ENCODE measurements at regions not wholly inside any gene's neighbourhood (a gene's known extent, or its start where the extent isn't known, plus 50 kb on each side); places are given as distances from the start of the nearest gene placed in this dataset.

GRCh38 chr2:83844490-83844889, 614.6 kb downstream of the SUCLG1 start:
- H3K4me3 ChIP-seq (ENCODE audit: low read depth, low read length) = no peak overlapping the region
- no peak for TF ChIP-seq CTCF (IDR thresholded peaks at IDR 0.05; ENCODE audit: low read depth, low read length, missing control alignments)
- no peak for DNase-seq (ENCODE audit: low read depth)

GRCh38 chr2:83842421-83842820, 616.7 kb downstream of the SUCLG1 start:
- no peak for TF ChIP-seq CTCF (IDR thresholded peaks at IDR 0.05; ENCODE audit: low read depth, low read length, missing control alignments)
- no peak for DNase-seq (ENCODE audit: low read depth)
- no peak overlapping the region for H3K4me3 ChIP-seq (ENCODE audit: low read depth, low read length)

- TF ChIP-seq CTCF (IDR thresholded peaks at IDR 0.05; ENCODE audit: low read depth, low read length, missing control alignments) = no peak
- no peak overlapping the region for H3K4me3 ChIP-seq (ENCODE audit: low read depth, low read length)
- DNase-seq (ENCODE audit: low read depth) = no peak
Observed at GRCh38 chr2:83837823-83838222, 621.3 kb downstream of the SUCLG1 start.

- no peak for DNase-seq (ENCODE audit: low read depth)
- no peak overlapping the region for H3K4me3 ChIP-seq (ENCODE audit: low read depth, low read length)
- TF ChIP-seq CTCF (IDR thresholded peaks at IDR 0.05; ENCODE audit: low read depth, low read length, missing control alignments) = no peak
Observed at GRCh38 chr2:83827618-83828017, 631.5 kb downstream of the SUCLG1 start.

GRCh38 chr2:83826577-83826976, 632.5 kb downstream of the SUCLG1 start:
- no peak for DNase-seq (ENCODE audit: low read depth)
- no peak for TF ChIP-seq CTCF (IDR thresholded peaks at IDR 0.05; ENCODE audit: low read depth, low read length, missing control alignments)
- H3K4me3 ChIP-seq (ENCODE audit: low read depth, low read length) = no peak overlapping the region

GRCh38 chr2:83823229-83823628, 635.9 kb downstream of the SUCLG1 start:
- H3K4me3 ChIP-seq (ENCODE audit: low read depth, low read length) = no peak overlapping the region
- DNase-seq (ENCODE audit: low read depth) = no peak
- no peak for TF ChIP-seq CTCF (IDR thresholded peaks at IDR 0.05; ENCODE audit: low read depth, low read length, missing control alignments)

- peak; percentile 16 for TF ChIP-seq CTCF (IDR thresholded peaks at IDR 0.05; ENCODE audit: low read depth, low read length, missing control alignments)
- no peak overlapping the region for H3K4me3 ChIP-seq (ENCODE audit: low read depth, low read length)
- DNase-seq (ENCODE audit: low read depth) = no peak
Observed at GRCh38 chr2:83817511-83817910, 641.6 kb downstream of the SUCLG1 start.
